Uterus (tissue), 3 donors: ENCODE measurements at regions not wholly inside any gene's neighbourhood (a gene's known extent, or its start where the extent isn't known, plus 50 kb on each side); places are given as distances from the start of the nearest gene placed in this dataset.

Source experiments
- DNase-seq, 2 donors: peaks; one replicate each; pipeline ENCODE4 v3.0.0-alpha.2; 2019 to 2020
- H3K27ac ChIP-seq, 2 donors: fragments of 200-600 bp; sonication (generic); 1 replicate in 1 of 2; 2 replicates in 1 of 2; pipeline ENCODE4 v1.5.1; 2016 to 2018
- H3K27me3 ChIP-seq, 2 donors: fragments of 200-600 bp; sonication (generic); one replicate each; pipeline ENCODE4 v1.5.1; 2018 to 2019; ENCODE audit warnings: control low read depth in 1 of 2
- H3K36me3 ChIP-seq, 2 donors: fragments of 200-600 bp; sonication (generic); one replicate each; pipeline ENCODE4 v1.5.1; 2019; ENCODE audit warnings: control low read depth in 1 of 2
- H3K4me1 ChIP-seq, 2 donors: fragments of 200-600 bp; sonication (generic); one replicate each; pipeline ENCODE4 v1.5.1; 2018 to 2019; ENCODE audit warnings: control low read depth in 1 of 2
- H3K4me3 ChIP-seq, 2 donors: fragments of 200-600 bp; sonication (generic); 1 replicate in 1 of 2; 2 replicates in 1 of 2; pipeline ENCODE4 v1.5.1; 2018 to 2019; ENCODE audit warnings: mild to moderate bottlenecking in 1 of 2
- H3K9me3 ChIP-seq, 2 donors: fragments of 200-600 bp; sonication (generic); one replicate each; pipeline ENCODE4 v1.5.1; 2019; ENCODE audit warnings: control low read depth in 1 of 2
- CTCF ChIP-seq, 4 experiments: fragments of 200-600 bp in 2 of 4; fragments of 450-650 bp in 2 of 4; sonication (generic) in 2 of 4; IDR thresholded peaks; one replicate each; pipeline ENCODE4 v1.5.1; 2016 to 2019; ENCODE audit warnings: antibody characterized with exemption in 4 of 4, mild to moderate bottlenecking in 2 of 4, moderate library complexity in 1 of 4
- POLR2A ChIP-seq, 2 donors: fragments of 450-650 bp; IDR thresholded peaks; one replicate each; pipeline ENCODE4 v1.6.1; 2016; ENCODE audit warnings: antibody characterized with exemption in 2 of 2, mild to moderate bottlenecking in 1 of 2, moderate library complexity in 1 of 2
- intact Hi-C: fragments of 100-400 bp; cut with DNase I; formaldehyde crosslinking; loops from one replicate; pipeline ENCODE4 v1.15.1; 2023; ENCODE audit warnings: low total_unique reads
- donor health status: DM: yes; HTN: yes; CAD: no.

GRCh38 chr5:28483327-28484025, 1445.1 kb upstream of the CDH9 start:
- Histone ChIP-seq H3K27ac (no peak overlapping the region), H3K36me3 (no peaks in the 10 kb centered on the region), H3K9me3 (no peaks in the 10 kb centered on the region), H3K27me3 (no peaks in the 10 kb centered on the region), H3K4me1 (no peaks in the 10 kb centered on the region), H3K4me3 (no peak overlapping the region)
- intact Hi-C loops, result no loop called here
- TF ChIP-seq CTCF (IDR thresholded peaks at IDR 0.05) (no peak), POLR2A (IDR thresholded peaks at IDR 0.05) (no peak)
- DNase-seq, result no peak

- no peak for DNase-seq
- Histone ChIP-seq H3K4me3 (no peak overlapping the region), H3K4me1 (no peaks in the 10 kb centered on the region), H3K9me3 (no peaks in the 10 kb centered on the region), H3K36me3 (no peaks in the 10 kb centered on the region), H3K27ac (no peak overlapping the region), H3K27me3 (no peaks in the 10 kb centered on the region)
- TF ChIP-seq CTCF (IDR thresholded peaks at IDR 0.05), result no peak
- intact Hi-C loops, result no loop called here
These were observed 1435.2 kb upstream of the CDH9 start for GRCh38 chr5:28473531-28474107.

GRCh38 chr5:28468166-28468565, 1429.8 kb upstream of the CDH9 start:
- no peak for TF ChIP-seq CTCF (IDR thresholded peaks at IDR 0.05)
- no peak for TF ChIP-seq POLR2A (IDR thresholded peaks at IDR 0.05)
- H3K27ac ChIP-seq, result no peak overlapping the region
- H3K4me1 ChIP-seq, result no peaks in the 10 kb centered on the region
- no peak for DNase-seq
- intact Hi-C loops, result no loop called here
- H3K9me3 ChIP-seq, result no peaks in the 10 kb centered on the region
- no peaks in the 10 kb centered on the region for H3K27me3 ChIP-seq
- H3K4me3 ChIP-seq, result no peak overlapping the region
- H3K36me3 ChIP-seq, result no peaks in the 10 kb centered on the region

GRCh38 chr5:28463728-28464127, 1425.3 kb upstream of the CDH9 start:
- no peak for DNase-seq
- TF ChIP-seq POLR2A (IDR thresholded peaks at IDR 0.05) (no peak), CTCF (IDR thresholded peaks at IDR 0.05) (no peak)
- intact Hi-C loops, result no loop called here
- Histone ChIP-seq H3K36me3 (no peaks in the 10 kb centered on the region), H3K27ac (no peak overlapping the region), H3K27me3 (no peaks in the 10 kb centered on the region), H3K4me3 (no peak overlapping the region), H3K4me1 (no peaks in the 10 kb centered on the region), H3K9me3 (no peaks in the 10 kb centered on the region)

- Histone ChIP-seq H3K4me3 (no peak overlapping the region), H3K4me1 (no peaks in the 10 kb centered on the region), H3K27ac (no peak overlapping the region), H3K27me3 (no peaks in the 10 kb centered on the region), H3K9me3 (no peaks in the 10 kb centered on the region), H3K36me3 (no peaks in the 10 kb centered on the region)
- intact Hi-C loops, result no loop called here
- TF ChIP-seq CTCF (IDR thresholded peaks at IDR 0.05), result no peak
- no peak for DNase-seq
These were observed 1413.1 kb upstream of the CDH9 start for GRCh38 chr5:28451483-28451882.
